ENCODE measurements at regions not wholly inside any gene's neighbourhood (a gene's known extent, or its start where the extent isn't known, plus 50 kb on each side); places are given as distances from the start of the nearest gene placed in this dataset.

DNA sequence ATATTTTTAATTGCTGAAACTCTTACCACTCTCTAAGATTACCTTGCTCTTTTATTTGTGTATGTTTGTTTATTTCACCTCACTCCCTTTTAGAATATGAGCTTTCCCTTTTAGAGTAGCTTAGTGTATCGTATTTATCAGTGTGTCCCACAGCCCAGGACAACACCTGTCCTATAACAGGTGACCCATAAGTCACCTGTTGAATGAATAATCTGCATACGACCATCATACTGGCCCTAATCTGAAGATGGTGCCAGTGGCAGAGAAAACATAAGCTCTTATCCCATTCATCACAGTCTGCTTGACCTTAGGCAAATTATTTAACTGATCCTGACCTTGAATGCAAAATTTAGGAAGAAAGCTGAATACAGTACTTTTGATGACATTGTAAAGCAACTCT is 254.6 kb upstream of the NR2F2 start:
- no peak for DNase-seq (ENCODE audit: low spot score)
- H3K9me3 ChIP-seq: no peaks in the 10 kb centered on the region
- no peak overlapping the region for H3K27ac ChIP-seq
- TF ChIP-seq POLR2AphosphoS5 (IDR thresholded peaks at IDR 0.05) (no peak), POLR2A (IDR thresholded peaks at IDR 0.05) (no peak), CTCF (IDR thresholded peaks at IDR 0.05) (no peak)
- WGBS: 91% methylated on average over 2 of the region's 2 CpGs
- no peaks in the 10 kb centered on the region for H3K27me3 ChIP-seq (replicated peaks; ENCODE audit: insufficient read depth)
- H3K36me3 ChIP-seq: no peaks in the 10 kb centered on the region
- H3K4me1 ChIP-seq (replicated peaks): no peaks in the 10 kb centered on the region
- H3K4me3 ChIP-seq: no peak overlapping the region
- intact Hi-C loops (cut with DNase I): no loop called here

GRCh38 chr15:96076350-96076749 is 254.2 kb upstream of the NR2F2 start:
- no peak for DNase-seq (ENCODE audit: low spot score)
- TF ChIP-seq POLR2A (IDR thresholded peaks at IDR 0.05) (no peak), CTCF (IDR thresholded peaks at IDR 0.05) (no peak), POLR2AphosphoS5 (IDR thresholded peaks at IDR 0.05) (no peak)
- intact Hi-C loops (cut with DNase I): no loop called here
- Histone ChIP-seq H3K27ac (no peak overlapping the region), H3K4me3 (no peak overlapping the region), H3K9me3 (no peaks in the 10 kb centered on the region), H3K4me1 (replicated peaks) (no peaks in the 10 kb centered on the region), H3K27me3 (replicated peaks; ENCODE audit: insufficient read depth) (no peaks in the 10 kb centered on the region), H3K36me3 (no peaks in the 10 kb centered on the region)
- WGBS: 95% methylated on average over 6 of the region's 6 CpGs

DNA sequence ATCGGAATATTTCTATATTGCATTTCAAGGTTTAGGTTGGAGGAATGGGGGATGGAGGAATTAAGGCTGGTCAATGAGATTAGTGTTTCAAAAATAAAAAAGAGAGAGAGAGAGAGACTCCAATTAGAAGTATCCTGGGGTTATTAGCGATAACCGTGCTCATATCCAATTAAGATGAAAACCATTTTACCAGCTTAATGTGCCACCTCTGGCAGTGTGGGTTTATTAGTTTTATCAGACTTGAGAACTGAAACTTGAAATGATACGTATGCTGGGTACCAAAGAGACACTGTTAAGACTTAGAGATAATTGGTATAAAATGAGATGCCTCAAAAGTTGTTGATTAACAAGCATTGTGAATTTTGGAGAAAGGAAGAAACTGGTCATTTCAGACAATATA is 251.5 kb upstream of the NR2F2 start:
- H3K4me3 ChIP-seq: no peak overlapping the region
- 95% methylated on average over 4 of the region's 4 CpGs for WGBS
- DNase-seq (ENCODE audit: low spot score): no peak
- H3K4me1 ChIP-seq (replicated peaks): no peaks in the 10 kb centered on the region
- no peaks in the 10 kb centered on the region for H3K9me3 ChIP-seq
- intact Hi-C loops (cut with DNase I): no loop called here
- TF ChIP-seq CTCF (IDR thresholded peaks at IDR 0.05) (no peak), POLR2AphosphoS5 (IDR thresholded peaks at IDR 0.05) (no peak), POLR2A (IDR thresholded peaks at IDR 0.05) (no peak)
- no peak overlapping the region for H3K27ac ChIP-seq
- H3K27me3 ChIP-seq (replicated peaks; ENCODE audit: insufficient read depth): no peaks in the 10 kb centered on the region
- H3K36me3 ChIP-seq: no peaks in the 10 kb centered on the region

DNA sequence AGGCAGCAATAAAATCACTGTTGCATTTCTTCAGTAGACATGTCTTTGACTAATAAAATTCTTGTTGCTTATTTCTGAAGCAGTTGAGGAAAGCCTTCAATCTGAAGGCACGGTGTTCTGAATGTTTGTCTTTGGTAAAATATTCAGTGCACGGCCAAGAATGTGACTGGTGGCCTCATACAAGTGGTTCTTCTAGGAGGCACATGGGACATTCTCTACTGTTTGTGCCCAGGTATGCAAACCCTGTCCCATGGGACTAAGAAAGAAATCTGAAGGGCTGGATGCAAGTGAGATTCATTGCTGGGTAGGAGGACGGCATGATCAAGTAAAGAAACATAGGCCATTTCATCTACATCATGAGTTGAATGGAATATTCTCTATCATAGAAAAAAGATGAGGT is 250.6 kb upstream of the NR2F2 start:
- H3K36me3 ChIP-seq: no peaks in the 10 kb centered on the region
- H3K9me3 ChIP-seq: no peaks in the 10 kb centered on the region
- no peaks in the 10 kb centered on the region for H3K27me3 ChIP-seq (replicated peaks; ENCODE audit: insufficient read depth)
- DNase-seq (ENCODE audit: low spot score): no peak
- TF ChIP-seq POLR2AphosphoS5 (IDR thresholded peaks at IDR 0.05): no peak
- H3K27ac ChIP-seq: no peak overlapping the region
- no peaks in the 10 kb centered on the region for H3K4me1 ChIP-seq (replicated peaks)
- H3K4me3 ChIP-seq: no peak overlapping the region
- intact Hi-C loops (cut with DNase I): no loop called here
- WGBS: 72% methylated on average over 3 of the region's 3 CpGs

GRCh38 chr15:96086164-96086563 is 244.3 kb upstream of the NR2F2 start:
- Histone ChIP-seq H3K27me3 (replicated peaks; ENCODE audit: insufficient read depth) (no peaks in the 10 kb centered on the region), H3K36me3 (no peaks in the 10 kb centered on the region), H3K4me3 (no peak overlapping the region), H3K27ac (no peak overlapping the region), H3K9me3 (no peaks in the 10 kb centered on the region), H3K4me1 (replicated peaks) (no peaks in the 10 kb centered on the region)
- DNase-seq (ENCODE audit: low spot score): no peak
- WGBS: 64% methylated on average over 3 of the region's 3 CpGs
- intact Hi-C loops (cut with DNase I): no loop called here
- TF ChIP-seq POLR2AphosphoS5 (IDR thresholded peaks at IDR 0.05) (no peak), POLR2A (IDR thresholded peaks at IDR 0.05) (no peak), CTCF (IDR thresholded peaks at IDR 0.05) (no peak)
